Activated CD8-positive, alpha-beta memory T cell treated with anti-CD3 and anti-CD28 coated beads for 1 hour (primary cell): ENCODE measurements at regions not wholly inside any gene's neighbourhood (a gene's known extent, or its start where the extent isn't known, plus 50 kb on each side); places are given as distances from the start of the nearest gene placed in this dataset.
"Not testable (repeated sequence)": the region's sequence is repeated elsewhere in the genome, so short reads cannot be mapped to it uniquely, and the experiment has no call there.

Source experiments
- DNase-seq, 2 donors: peaks; one replicate each; pipeline ENCODE4 v3.0.0-alpha.2; 2020; ENCODE audit warnings: low read depth in 1 of 2; ENCODE audit errors: extremely low read depth in 1 of 2

GRCh38 chr9:117936185-117937130, 232.3 kb downstream of the TLR4 start:
- no peak for DNase-seq

GRCh38 chr9:117938086-117938485, 233.9 kb downstream of the TLR4 start:
- no peak for DNase-seq

- no peak for DNase-seq
These were observed 234.7 kb downstream of the TLR4 start for GRCh38 chr9:117938896-117939295.

GRCh38 chr9:117944750-117945149, 240.5 kb downstream of the TLR4 start:
- not testable (repeated sequence) for DNase-seq

GRCh38 chr9:117945286-117945685, 241.1 kb downstream of the TLR4 start:
- no peak for DNase-seq

- no peak for DNase-seq
These were observed 246.9 kb downstream of the TLR4 start for GRCh38 chr9:117951127-117951526.

GRCh38 chr9:117952581-117952980, 248.4 kb downstream of the TLR4 start:
- DNase-seq, result no peak

- DNase-seq, result no peak
These were observed 253.1 kb downstream of the TLR4 start for GRCh38 chr9:117957267-117957666.

GRCh38 chr9:117958726-117959125, 254.5 kb downstream of the TLR4 start:
- DNase-seq, result no peak

- DNase-seq, result no peak
These were observed 259.4 kb downstream of the TLR4 start for GRCh38 chr9:117963493-117964090.

GRCh38 chr9:117970276-117971050, 266.3 kb downstream of the TLR4 start:
- DNase-seq, result no peak

- no peak for DNase-seq
These were observed 269.9 kb downstream of the TLR4 start for GRCh38 chr9:117974108-117974507.

- no peak for DNase-seq
These were observed 275.7 kb downstream of the TLR4 start for GRCh38 chr9:117979914-117980313.

GRCh38 chr9:117987945-117988344, 283.7 kb downstream of the TLR4 start:
- no peak for DNase-seq

GRCh38 chr9:117992006-117992405, 287.8 kb downstream of the TLR4 start:
- no peak for DNase-seq

- DNase-seq, result no peak
These were observed 296.4 kb downstream of the TLR4 start for GRCh38 chr9:118000581-118000980.

GRCh38 chr9:118003240-118003639, 299.0 kb downstream of the TLR4 start:
- DNase-seq, result no peak

- no peak for DNase-seq
These were observed 304.0 kb downstream of the TLR4 start for GRCh38 chr9:118008246-118008645.

- no peak for DNase-seq
These were observed 305.4 kb downstream of the TLR4 start for GRCh38 chr9:118009614-118010013.

- DNase-seq, result no peak
These were observed 313.5 kb downstream of the TLR4 start for GRCh38 chr9:118017607-118018122.

GRCh38 chr9:118023644-118024043, 319.4 kb downstream of the TLR4 start:
- no peak for DNase-seq
